Hepatocyte (in vitro differentiated cells): ENCODE measurements at regions not wholly inside any gene's neighbourhood (a gene's known extent, or its start where the extent isn't known, plus 50 kb on each side); places are given as distances from the start of the nearest gene placed in this dataset.

Experiments
- DNase-seq: peaks from one replicate; pipeline ENCODE4 v3.0.0-alpha.2; 2016; ENCODE audit warnings: low spot score
- H2AFZ ChIP-seq: fragments of 200-600 bp; sonication (generic); 2 replicates; pipeline ENCODE4 v1.6.0; 2016; ENCODE audit warnings: antibody characterized with exemption, mild to moderate bottlenecking
- H3K27ac ChIP-seq: fragments of 200-600 bp; sonication (generic); 2 replicates; pipeline ENCODE4 v1.5.1; 2016; ENCODE audit warnings: mild to moderate bottlenecking
- H3K27me3 ChIP-seq: fragments of 200-600 bp; sonication (generic); 2 replicates; pipeline ENCODE4 v1.6.1; 2016
- H3K36me3 ChIP-seq: fragments of 200-600 bp; sonication (generic); replicated peaks from 2 replicates; pipeline ENCODE4 v1.5.1; 2016; ENCODE audit warnings: low read depth; ENCODE audit not compliant: insufficient read depth
- H3K4me1 ChIP-seq: fragments of 200-600 bp; sonication (generic); 2 replicates; pipeline ENCODE4 v1.5.1; 2016; ENCODE audit warnings: mild to moderate bottlenecking, moderate library complexity; ENCODE audit not compliant: insufficient read depth
- H3K4me2 ChIP-seq: fragments of 200-600 bp; sonication (generic); 2 replicates; pipeline ENCODE4 v1.6.0; 2016
- H3K4me3 ChIP-seq: fragments of 200-600 bp; sonication (generic); 2 replicates; pipeline ENCODE4 v1.5.1; 2016; ENCODE audit warnings: mild to moderate bottlenecking
- H3K79me2 ChIP-seq: fragments of 200-600 bp; sonication (generic); 2 replicates; pipeline ENCODE4 v1.6.0; 2017; ENCODE audit warnings: mild to moderate bottlenecking
- H3K9me2 ChIP-seq: fragments of 200-600 bp; sonication (generic); replicated peaks from 2 replicates; pipeline ENCODE4 v1.6.0; 2017; ENCODE audit warnings: mild to moderate bottlenecking; ENCODE audit not compliant: insufficient read depth
- H3K9me3 ChIP-seq: fragments of 200-600 bp; sonication (generic); 2 replicates; pipeline ENCODE4 v1.5.1; 2016; ENCODE audit warnings: low read depth, mild to moderate bottlenecking
- H4K20me1 ChIP-seq: fragments of 200-600 bp; sonication (generic); 2 replicates; pipeline ENCODE4 v1.6.0; 2016; ENCODE audit warnings: mild to moderate bottlenecking; ENCODE audit not compliant: insufficient read depth, poor library complexity, severe bottlenecking
- EZH2 ChIP-seq: fragments of 200-600 bp; sonication (generic); IDR thresholded peaks from 2 replicates; pipeline ENCODE4 v1.6.1; 2016; ENCODE audit warnings: antibody characterized with exemption, mild to moderate bottlenecking, borderline replicate concordance
- EZH2phosphoT487 ChIP-seq: fragments of 200-600 bp; sonication (generic); IDR thresholded peaks from one replicate; pipeline ENCODE4 v1.6.1; 2018; ENCODE audit warnings: antibody characterized with exemption, mild to moderate bottlenecking, low read depth, moderate library complexity; ENCODE audit not compliant: unreplicated experiment, severe bottlenecking
- WGBS: methylation state at CpG from one replicate; pipeline ENCODE4 v1.1.6; 2016; ENCODE audit warnings: low lambda C conversion rate; ENCODE audit errors: missing lambda C conversion rate; 5-methylcytosine and 5-hydroxymethylcytosine counted together
- TF ChIP-seq, protein P1 (sequence below): fragments of 200-600 bp; sonication (generic); IDR thresholded peaks from 2 replicates; pipeline ENCODE4 v1.5.1; 2016; ENCODE audit warnings: antibody characterized with exemption, mild to moderate bottlenecking; ENCODE audit not compliant: poor library complexity

DNA sequence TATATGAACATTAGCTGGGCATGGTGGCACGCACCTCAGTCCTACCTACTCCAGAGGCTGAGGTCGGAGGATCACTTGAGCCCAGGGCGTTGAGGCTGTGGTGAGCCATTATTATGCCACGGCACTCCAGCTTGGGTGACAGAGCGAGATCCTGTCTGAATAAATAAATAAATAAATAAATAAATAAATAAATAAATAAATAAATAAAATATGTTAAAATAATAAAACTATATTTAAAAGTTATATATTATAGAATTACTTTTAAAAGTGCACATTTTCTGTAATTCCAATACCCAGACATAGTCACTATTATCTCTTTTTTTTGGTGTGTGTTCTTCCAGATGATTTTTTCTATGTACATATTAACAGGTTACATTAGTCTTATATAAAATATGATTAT lies 382.0 kb upstream of the ROBO2 start:
- Histone ChIP-seq H3K4me2 (no peak overlapping the region), H3K36me3 (no peaks in the 10 kb centered on the region), H4K20me1 (no peaks in the 10 kb centered on the region), H3K27me3 (no peaks in the 10 kb centered on the region), H3K9me2 (no peaks in the 10 kb centered on the region), H3K4me3 (no peak overlapping the region), H3K27ac (no peak overlapping the region), H3K9me3 (no peaks in the 10 kb centered on the region), H3K79me2 (no peaks in the 10 kb centered on the region), H2AFZ (no peak overlapping the region), H3K4me1 (no peaks in the 10 kb centered on the region)
- WGBS = 98% methylated on average over 5 of the region's 5 CpGs
- DNase-seq = no peak
- TF ChIP-seq, protein P1, sequence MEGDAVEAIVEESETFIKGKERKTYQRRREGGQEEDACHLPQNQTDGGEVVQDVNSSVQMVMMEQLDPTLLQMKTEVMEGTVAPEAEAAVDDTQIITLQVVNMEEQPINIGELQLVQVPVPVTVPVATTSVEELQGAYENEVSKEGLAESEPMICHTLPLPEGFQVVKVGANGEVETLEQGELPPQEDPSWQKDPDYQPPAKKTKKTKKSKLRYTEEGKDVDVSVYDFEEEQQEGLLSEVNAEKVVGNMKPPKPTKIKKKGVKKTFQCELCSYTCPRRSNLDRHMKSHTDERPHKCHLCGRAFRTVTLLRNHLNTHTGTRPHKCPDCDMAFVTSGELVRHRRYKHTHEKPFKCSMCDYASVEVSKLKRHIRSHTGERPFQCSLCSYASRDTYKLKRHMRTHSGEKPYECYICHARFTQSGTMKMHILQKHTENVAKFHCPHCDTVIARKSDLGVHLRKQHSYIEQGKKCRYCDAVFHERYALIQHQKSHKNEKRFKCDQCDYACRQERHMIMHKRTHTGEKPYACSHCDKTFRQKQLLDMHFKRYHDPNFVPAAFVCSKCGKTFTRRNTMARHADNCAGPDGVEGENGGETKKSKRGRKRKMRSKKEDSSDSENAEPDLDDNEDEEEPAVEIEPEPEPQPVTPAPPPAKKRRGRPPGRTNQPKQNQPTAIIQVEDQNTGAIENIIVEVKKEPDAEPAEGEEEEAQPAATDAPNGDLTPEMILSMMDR = no peak
- TF ChIP-seq EZH2phosphoT487 (no peak), EZH2 (no peak)

DNA sequence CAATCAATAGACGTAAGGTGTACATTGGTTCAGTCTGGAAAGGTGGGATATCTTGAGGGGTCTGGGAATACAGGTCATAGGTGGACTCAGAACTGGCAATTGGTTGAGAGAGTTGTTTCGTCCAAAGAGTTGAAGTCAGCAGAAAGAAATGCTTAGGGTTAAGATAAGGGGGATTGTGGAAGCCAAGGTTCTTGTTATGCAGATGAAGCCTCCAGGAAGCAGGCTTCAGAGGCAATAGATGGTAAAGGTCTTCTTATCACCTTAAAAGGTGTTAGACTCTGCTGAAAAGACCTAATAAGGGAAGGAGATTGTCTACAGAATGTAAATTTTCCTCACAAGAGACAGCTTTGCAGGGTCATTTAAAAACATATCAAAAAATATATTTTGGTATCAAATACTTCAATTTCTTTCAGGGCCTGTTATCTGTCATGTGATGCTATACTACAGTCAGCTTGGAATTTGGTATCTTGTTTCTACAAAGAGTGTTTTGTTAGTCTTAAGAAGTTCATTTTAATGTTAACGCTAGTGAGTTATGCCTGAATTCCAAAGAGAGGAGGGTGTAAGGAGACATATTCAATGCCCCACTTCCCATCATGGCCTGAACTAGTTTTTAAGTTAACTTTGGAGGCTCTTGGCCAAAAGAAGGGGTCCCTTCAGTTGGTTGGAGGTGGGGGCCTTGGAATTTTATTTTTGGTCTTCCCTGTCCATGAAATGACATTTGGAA lies 378.2 kb upstream of the ROBO2 start:
- no peaks in the 10 kb centered on the region for H3K9me3 ChIP-seq
- no peak for DNase-seq
- no peaks in the 10 kb centered on the region for H4K20me1 ChIP-seq
- no peaks in the 10 kb centered on the region for H3K4me1 ChIP-seq
- H3K4me3 ChIP-seq = no peak overlapping the region
- H3K36me3 ChIP-seq = no peaks in the 10 kb centered on the region
- no peak overlapping the region for H2AFZ ChIP-seq
- no peaks in the 10 kb centered on the region for H3K9me2 ChIP-seq
- TF ChIP-seq, protein P1 = no peak
- TF ChIP-seq EZH2 (no peak), EZH2phosphoT487 (no peak)
- no peaks in the 10 kb centered on the region for H3K27me3 ChIP-seq
- H3K79me2 ChIP-seq = no peaks in the 10 kb centered on the region
- H3K27ac ChIP-seq = no peak overlapping the region
- WGBS = 79% methylated on average over 3 of the region's 3 CpGs
- no peak overlapping the region for H3K4me2 ChIP-seq

DNA sequence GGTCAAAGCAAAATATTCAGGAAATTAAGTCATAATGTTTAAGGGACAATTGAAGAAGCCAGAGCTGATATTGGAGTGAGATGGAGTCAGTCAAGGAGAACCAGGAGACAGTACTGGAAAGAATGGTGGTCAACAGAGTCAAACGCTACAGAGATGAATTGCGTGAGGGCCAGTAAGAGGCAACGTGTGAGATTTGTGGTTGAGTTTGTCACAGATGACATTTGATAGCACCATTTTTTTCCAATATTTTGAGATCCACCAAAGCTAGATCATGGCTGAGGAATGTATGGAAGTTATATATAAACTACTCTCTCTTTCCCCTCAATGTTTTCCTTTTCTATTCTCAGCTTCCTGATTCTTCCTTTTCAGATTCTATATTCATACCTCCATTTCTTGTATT lies 375.1 kb upstream of the ROBO2 start:
- Histone ChIP-seq H3K27me3 (no peaks in the 10 kb centered on the region), H3K4me1 (no peaks in the 10 kb centered on the region), H3K4me2 (no peak overlapping the region), H2AFZ (no peak overlapping the region), H3K79me2 (no peaks in the 10 kb centered on the region), H3K27ac (no peak overlapping the region), H3K9me2 (no peaks in the 10 kb centered on the region), H4K20me1 (no peaks in the 10 kb centered on the region), H3K36me3 (no peaks in the 10 kb centered on the region), H3K4me3 (no peak overlapping the region), H3K9me3 (no peaks in the 10 kb centered on the region)
- 90% methylated on average over 3 of the region's 3 CpGs for WGBS
- TF ChIP-seq EZH2 (no peak), EZH2phosphoT487 (no peak)
- TF ChIP-seq, protein P1 = no peak
- no peak for DNase-seq
